Thymus (tissue), 11 donors: ENCODE measurements at regions not wholly inside any gene's neighbourhood (a gene's known extent, or its start where the extent isn't known, plus 50 kb on each side); places are given as distances from the start of the nearest gene placed in this dataset.

Source experiments
- DNase-seq, 9 donors: peaks; one replicate each; pipeline ENCODE4 v3.0.0-alpha.2; 2013; ENCODE audit warnings: low spot score in 9 of 9, low read depth in 6 of 9, missing footprints in 1 of 9
- H3K27ac ChIP-seq, 2 donors: one replicate each; pipeline ENCODE4 v1.5.1; 2013; ENCODE audit warnings: control low read depth in 1 of 2, low read depth in 1 of 2, low read length in 1 of 2, mild to moderate bottlenecking in 1 of 2, moderate library complexity in 1 of 2
- H3K27me3 ChIP-seq, 2 donors: one replicate each; pipeline ENCODE4 v1.5.1; 2013; ENCODE audit warnings: low read length in 1 of 2; ENCODE audit not compliant: control insufficient read depth in 2 of 2, insufficient read depth in 1 of 2
- H3K36me3 ChIP-seq, 2 donors: one replicate each; pipeline ENCODE4 v1.5.1; 2013; ENCODE audit warnings: low read length in 1 of 2, mild to moderate bottlenecking in 1 of 2, moderate library complexity in 1 of 2; ENCODE audit not compliant: control insufficient read depth in 2 of 2, insufficient read depth in 2 of 2
- H3K4me1 ChIP-seq, 2 donors: one replicate each; pipeline ENCODE4 v1.5.1; 2013; ENCODE audit warnings: low read length in 2 of 2; ENCODE audit not compliant: control insufficient read depth in 2 of 2, insufficient read depth in 2 of 2
- H3K4me3 ChIP-seq, 2 donors: one replicate each; pipeline ENCODE4 v1.5.1; 2013; ENCODE audit warnings: low read length in 2 of 2, control low read depth in 1 of 2, mild to moderate bottlenecking in 1 of 2
- H3K9me3 ChIP-seq, 2 donors: one replicate each; pipeline ENCODE4 v1.5.1; 2013; ENCODE audit warnings: low read length in 1 of 2, mild to moderate bottlenecking in 1 of 2; ENCODE audit not compliant: control insufficient read depth in 2 of 2, insufficient read depth in 1 of 2
- WGBS: extraction: QIAGEN DNeasy Blood & Tissue Kit; methylation state at CpG from one replicate; pipeline ENCODE4 v1.1.7; 2013; 5-methylcytosine and 5-hydroxymethylcytosine counted together
- donor health status: healthy.

- Histone ChIP-seq H3K4me3 (no peak overlapping the region), H3K4me1 (no peaks in the 10 kb centered on the region), H3K9me3 (no peaks in the 10 kb centered on the region), H3K27me3 (no peaks in the 10 kb centered on the region), H3K27ac (no peak overlapping the region), H3K36me3 (no peaks in the 10 kb centered on the region)
- WGBS, result 85% methylated on average over 3 of the region's 3 CpGs
- no peak for DNase-seq
These were observed 1793.4 kb downstream of the SUCLG1 start for GRCh38 chr2:82665691-82666090.

GRCh38 chr2:82657106-82657505 lies 1802.0 kb downstream of the SUCLG1 start:
- Histone ChIP-seq H3K36me3 (no peaks in the 10 kb centered on the region), H3K27me3 (no peaks in the 10 kb centered on the region), H3K4me1 (no peaks in the 10 kb centered on the region), H3K4me3 (no peak overlapping the region), H3K9me3 (no peaks in the 10 kb centered on the region), H3K27ac (no peak overlapping the region)
- WGBS, result 89% methylated on average over 2 of the region's 2 CpGs
- DNase-seq, result no peak

- no peaks in the 10 kb centered on the region for H3K36me3 ChIP-seq
- 67% methylated on average over 2 of the region's 2 CpGs for WGBS
- no peaks in the 10 kb centered on the region for H3K9me3 ChIP-seq
- H3K4me3 ChIP-seq, result no peak overlapping the region
- no peaks in the 10 kb centered on the region for H3K4me1 ChIP-seq
- no peak for DNase-seq
- no peak overlapping the region for H3K27ac ChIP-seq
- no peaks in the 10 kb centered on the region for H3K27me3 ChIP-seq
These were observed 1802.7 kb downstream of the SUCLG1 start for GRCh38 chr2:82656420-82656819.

- no peaks in the 10 kb centered on the region for H3K9me3 ChIP-seq
These were observed 1807.0 kb downstream of the SUCLG1 start for GRCh38 chr2:82652117-82652516.

GRCh38 chr2:82650038-82650437 lies 1809.0 kb downstream of the SUCLG1 start:
- H3K9me3 ChIP-seq, result no peaks in the 10 kb centered on the region
- H3K4me3 ChIP-seq, result no peak overlapping the region
- H3K27me3 ChIP-seq, result no peaks in the 10 kb centered on the region
- no peaks in the 10 kb centered on the region for H3K4me1 ChIP-seq
- DNase-seq, result no peak
- WGBS, result 82% methylated on average over 2 of the region's 2 CpGs
- no peaks in the 10 kb centered on the region for H3K36me3 ChIP-seq
- H3K27ac ChIP-seq, result no peak overlapping the region

More at GRCh38 chr2:82652117-82652516, 1807.0 kb downstream of the SUCLG1 start:
- no peaks in the 10 kb centered on the region for H3K27me3 ChIP-seq
- no peak overlapping the region for H3K27ac ChIP-seq
- H3K4me3 ChIP-seq, result no peak overlapping the region
- no peaks in the 10 kb centered on the region for H3K36me3 ChIP-seq
- H3K4me1 ChIP-seq, result no peaks in the 10 kb centered on the region
- no peak for DNase-seq

- DNase-seq, result no peak
- Histone ChIP-seq H3K4me1 (no peaks in the 10 kb centered on the region), H3K4me3 (no peak overlapping the region), H3K27me3 (no peaks in the 10 kb centered on the region), H3K27ac (no peak overlapping the region), H3K9me3 (peaks cover 0 to 16% of the 10 kb centered on the region in 2 donors), H3K36me3 (no peaks in the 10 kb centered on the region)
- 89% methylated on average over 2 of the region's 2 CpGs for WGBS
These were observed 1817.4 kb downstream of the SUCLG1 start for GRCh38 chr2:82641598-82642180.

- WGBS, result 95% methylated on average over 3 of the region's 3 CpGs
- no peaks in the 10 kb centered on the region for H3K36me3 ChIP-seq
- H3K9me3 ChIP-seq, result peaks cover 0 to 7% of the 10 kb centered on the region in 2 donors
- H3K27me3 ChIP-seq, result no peaks in the 10 kb centered on the region
- H3K4me3 ChIP-seq, result no peak overlapping the region
- H3K4me1 ChIP-seq, result no peaks in the 10 kb centered on the region
- DNase-seq, result no peak
- H3K27ac ChIP-seq, result no peak overlapping the region
These were observed 1822.6 kb downstream of the SUCLG1 start for GRCh38 chr2:82636402-82637020.

GRCh38 chr2:82599021-82599420 lies 1860.1 kb downstream of the SUCLG1 start:
- DNase-seq, result no peak
- Histone ChIP-seq H3K36me3 (no peaks in the 10 kb centered on the region), H3K27ac (no peak overlapping the region), H3K27me3 (no peaks in the 10 kb centered on the region), H3K4me1 (no peaks in the 10 kb centered on the region), H3K9me3 (no peaks in the 10 kb centered on the region), H3K4me3 (no peak overlapping the region)

- Histone ChIP-seq H3K4me3 (no peak overlapping the region), H3K27me3 (no peaks in the 10 kb centered on the region), H3K9me3 (no peaks in the 10 kb centered on the region), H3K27ac (no peak overlapping the region), H3K36me3 (no peaks in the 10 kb centered on the region), H3K4me1 (no peaks in the 10 kb centered on the region)
- 92% methylated on average over 1 of the region's 1 CpG for WGBS
- DNase-seq, result no peak
These were observed 1862.5 kb downstream of the SUCLG1 start for GRCh38 chr2:82596581-82596980.
